Tongue (tissue), 1 donor: ENCODE measurements at regions not wholly inside any gene's neighbourhood (a gene's known extent, or its start where the extent isn't known, plus 50 kb on each side); places are given as distances from the start of the nearest gene placed in this dataset.

Source experiments
- DNase-seq: peaks from one replicate; pipeline ENCODE4 v3.0.0-alpha.2; 2015

- no peak for DNase-seq
These were observed 198.0 kb upstream of the EPHA5 start for GRCh38 chr4:65868096-65868824.

- peak; percentile 3 for DNase-seq
These were observed 195.2 kb upstream of the EPHA5 start for GRCh38 chr4:65865489-65865888.

GRCh38 chr4:65861993-65862392 is 191.7 kb upstream of the EPHA5 start:
- DNase-seq, result no peak

GRCh38 chr4:65845199-65845773 is 175.0 kb upstream of the EPHA5 start:
- no peak for DNase-seq

- no peak for DNase-seq
These were observed 169.1 kb upstream of the EPHA5 start for GRCh38 chr4:65839164-65839931.

- DNase-seq, result no peak
These were observed 164.4 kb upstream of the EPHA5 start for GRCh38 chr4:65834707-65835106.

GRCh38 chr4:65831828-65832227 is 161.5 kb upstream of the EPHA5 start:
- DNase-seq, result no peak

GRCh38 chr4:65825116-65825753 is 154.9 kb upstream of the EPHA5 start:
- DNase-seq, result no peak

GRCh38 chr4:65819192-65819591 is 148.9 kb upstream of the EPHA5 start:
- DNase-seq, result no peak

- no peak for DNase-seq
These were observed 135.6 kb upstream of the EPHA5 start for GRCh38 chr4:65805936-65806335.

- DNase-seq, result no peak
These were observed 129.2 kb upstream of the EPHA5 start for GRCh38 chr4:65799513-65799912.

- no peak for DNase-seq
These were observed 128.3 kb upstream of the EPHA5 start for GRCh38 chr4:65798498-65799127.

- DNase-seq, result peak; percentile 9
These were observed 121.6 kb upstream of the EPHA5 start for GRCh38 chr4:65791812-65792308.

- no peak for DNase-seq
These were observed 121.0 kb upstream of the EPHA5 start for GRCh38 chr4:65791111-65791811.

GRCh38 chr4:65789805-65790204 is 119.5 kb upstream of the EPHA5 start:
- peak; percentile 35 for DNase-seq

- DNase-seq, result no peak
These were observed 119.1 kb upstream of the EPHA5 start for GRCh38 chr4:65789341-65789740.

GRCh38 chr4:65777270-65777669 is 107.0 kb upstream of the EPHA5 start:
- DNase-seq, result no peak

- no peak for DNase-seq
These were observed 103.3 kb upstream of the EPHA5 start for GRCh38 chr4:65773636-65774035.

- DNase-seq, result no peak
These were observed 77.1 kb upstream of the EPHA5 start for GRCh38 chr4:65747386-65747785.

- DNase-seq, result no peak
These were observed 67.8 kb upstream of the EPHA5 start for GRCh38 chr4:65738134-65738533.

- DNase-seq, result peak; percentile 8
These were observed 67.4 kb upstream of the EPHA5 start for GRCh38 chr4:65737672-65738071.

- DNase-seq, result no peak
These were observed 54.7 kb upstream of the EPHA5 start for GRCh38 chr4:65724973-65725372.
